GM12878 (cell line): ENCODE measurements at regions not wholly inside any gene's neighbourhood (a gene's known extent, or its start where the extent isn't known, plus 50 kb on each side); places are given as distances from the start of the nearest gene placed in this dataset.

Experiments
- CREB1 ChIP-seq: IDR thresholded peaks from 2 replicates; pipeline ENCODE4 v1.6.1; 2012; ENCODE audit warnings: low read depth, mild to moderate bottlenecking, inconsistent platforms
- CTCF ChIP-seq, 3 experiments: IDR thresholded peaks in 2 of 3; conservative IDR thresholded peaks in 1 of 3; 2 replicates each; pipeline ENCODE4 v1.5.1; 2011; ENCODE audit warnings: low read depth in 3 of 3, low read length in 3 of 3, mild to moderate bottlenecking in 3 of 3, control low read depth in 2 of 3, moderate library complexity in 2 of 3, inconsistent platforms in 1 of 3, mixed read lengths in 1 of 3; ENCODE audit not compliant: control insufficient read depth in 2 of 3, insufficient read depth in 1 of 3; ENCODE audit errors: extremely low read depth in 1 of 3
- ELK1 ChIP-seq: IDR thresholded peaks from 2 replicates; pipeline ENCODE4 v1.6.1; 2012; ENCODE audit warnings: low read depth, low read length, improper control_type of control experiment
- EP300 ChIP-seq, 2 experiments: fragments of 150-350 bp in 1 of 2; IDR thresholded peaks; 2 replicates each; pipeline ENCODE4 v1.6.1; 2011 to 2012; ENCODE audit warnings: low read depth in 2 of 2, low read length in 2 of 2, borderline replicate concordance in 1 of 2, improper control_type of control experiment in 1 of 2, inconsistent platforms in 1 of 2; ENCODE audit not compliant: control insufficient read depth in 1 of 2
- EZH2 ChIP-seq: IDR thresholded peaks from 2 replicates; pipeline ENCODE4 v1.6.1; 2012; ENCODE audit warnings: low read depth, mild to moderate bottlenecking, control low read depth, inconsistent platforms, low read length, borderline replicate concordance; ENCODE audit not compliant: control insufficient read depth
- HDAC2 ChIP-seq: fragments of 200-600 bp; sonication (generic); IDR thresholded peaks from 2 replicates; pipeline ENCODE4 v1.6.1; 2017
- KLF5 ChIP-seq: fragments of 450-650 bp; IDR thresholded peaks from 2 replicates; pipeline ENCODE4 v1.6.1; 2014; ENCODE audit warnings: mild to moderate bottlenecking; ENCODE audit not compliant: partially characterized antibody
- MTA3 ChIP-seq: IDR thresholded peaks from 2 replicates; pipeline ENCODE4 v1.6.1; 2012; ENCODE audit warnings: low read length, inconsistent platforms, borderline replicate concordance
- NFIC ChIP-seq: IDR thresholded peaks from 2 replicates; pipeline ENCODE4 v1.6.1; 2012; ENCODE audit warnings: low read depth, mild to moderate bottlenecking, inconsistent platforms, low read length, moderate library complexity
- PML ChIP-seq: IDR thresholded peaks from 2 replicates; pipeline ENCODE4 v1.6.1; 2012; ENCODE audit warnings: low read length, inconsistent platforms
- USF1 ChIP-seq: IDR thresholded peaks from 2 replicates; pipeline ENCODE4 v1.6.1; 2011; ENCODE audit warnings: borderline replicate concordance, low read depth, mild to moderate bottlenecking, moderate library complexity, mixed read lengths, low read length; ENCODE audit not compliant: insufficient read depth; ENCODE audit errors: extremely low read length
- YY1 ChIP-seq: IDR thresholded peaks from 2 replicates; pipeline ENCODE4 v1.6.1; 2011; ENCODE audit warnings: low read depth, mild to moderate bottlenecking, low read length
- ZBED1 ChIP-seq: IDR thresholded peaks from 2 replicates; pipeline ENCODE4 v1.6.1; 2016; ENCODE audit warnings: borderline replicate concordance

GRCh38 chr5:38134810-38135209 lies 123.5 kb upstream of the EGFLAM start:
- TF ChIP-seq CTCF (IDR thresholded peaks at IDR 0.05 in 2 of 3, conservative IDR thresholded peaks at IDR 0.05 in 1 of 3; ENCODE audit: control insufficient read depth in 2 of 3, extremely low read depth in 1 of 3, insufficient read depth in 1 of 3, low read depth in 3 of 3, low read length in 3 of 3) (no peak), EP300 (IDR thresholded peaks at IDR 0.05; ENCODE audit: borderline replicate concordance in 1 of 2, control insufficient read depth in 1 of 2, low read depth in 2 of 2, low read length in 2 of 2) (no peak), MTA3 (no peak), PML (no peak), NFIC (no peak), YY1 (no peak), ELK1 (no peak), CREB1 (no peak), KLF5 (no peak), ZBED1 (no peak), HDAC2 (no peak), EZH2 (no peak), USF1 (no peak)
